HG02571 (cell line): ENCODE measurements at regions not wholly inside any gene's neighbourhood (a gene's known extent, or its start where the extent isn't known, plus 50 kb on each side); places are given as distances from the start of the nearest gene placed in this dataset.
"Not testable (repeated sequence)": the region's sequence is repeated elsewhere in the genome, so short reads cannot be mapped to it uniquely, and the experiment has no call there.

ENCODE experiments used
- ATAC-seq: cut with Tn5 transposase; IDR thresholded peaks from one replicate; pipeline ENCODE4 v1.9.1; 2021; ENCODE audit warnings: mild to moderate bottlenecking, moderate library complexity; ENCODE audit not compliant: unreplicated experiment

DNA sequence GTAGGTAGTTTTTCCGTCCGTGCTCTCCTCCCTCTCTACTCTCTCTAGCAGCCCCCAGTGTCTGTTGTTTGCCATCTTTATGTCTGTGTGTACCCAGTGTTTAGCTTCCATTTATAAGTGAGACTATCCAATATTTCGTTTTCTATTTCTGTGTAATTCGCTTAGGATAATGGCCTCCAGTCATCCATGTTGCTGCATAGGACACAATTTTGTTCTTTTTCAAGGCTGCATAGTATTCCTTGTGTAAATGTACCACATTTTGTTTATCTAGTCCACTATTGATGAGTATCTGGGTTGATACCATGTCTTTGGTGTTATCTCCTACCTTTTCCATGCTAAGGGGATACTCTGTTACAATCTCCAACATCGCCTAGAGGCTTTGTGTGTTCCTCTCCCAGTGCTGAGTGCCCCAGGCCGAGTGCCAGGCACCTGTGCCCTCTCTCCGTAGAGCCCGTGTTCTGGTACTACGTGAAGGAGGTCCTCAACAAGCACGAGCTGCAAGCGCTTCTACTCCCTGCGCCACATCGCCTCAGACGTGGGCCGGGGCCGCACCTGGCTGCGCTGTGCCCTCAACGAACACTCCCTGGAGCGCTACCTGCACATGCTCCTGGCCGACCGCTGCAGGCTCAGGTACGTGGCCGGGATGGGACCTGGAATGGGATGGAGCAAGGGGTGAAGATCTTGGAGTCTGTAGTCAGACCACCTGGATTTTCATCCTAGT, 51.0 kb downstream of the NPIPB11 start:
- not testable (repeated sequence) for ATAC-seq

- ATAC-seq: not testable (repeated sequence)
Observed at GRCh38 chr16:29354449-29354848, 52.1 kb downstream of the NPIPB11 start.

- ATAC-seq: not testable (repeated sequence)
Observed at GRCh38 chr16:29352617-29352999, 53.9 kb downstream of the NPIPB11 start.

- ATAC-seq: not testable (repeated sequence)
Observed at GRCh38 chr16:29351970-29352616, 54.4 kb downstream of the NPIPB11 start.

DNA sequence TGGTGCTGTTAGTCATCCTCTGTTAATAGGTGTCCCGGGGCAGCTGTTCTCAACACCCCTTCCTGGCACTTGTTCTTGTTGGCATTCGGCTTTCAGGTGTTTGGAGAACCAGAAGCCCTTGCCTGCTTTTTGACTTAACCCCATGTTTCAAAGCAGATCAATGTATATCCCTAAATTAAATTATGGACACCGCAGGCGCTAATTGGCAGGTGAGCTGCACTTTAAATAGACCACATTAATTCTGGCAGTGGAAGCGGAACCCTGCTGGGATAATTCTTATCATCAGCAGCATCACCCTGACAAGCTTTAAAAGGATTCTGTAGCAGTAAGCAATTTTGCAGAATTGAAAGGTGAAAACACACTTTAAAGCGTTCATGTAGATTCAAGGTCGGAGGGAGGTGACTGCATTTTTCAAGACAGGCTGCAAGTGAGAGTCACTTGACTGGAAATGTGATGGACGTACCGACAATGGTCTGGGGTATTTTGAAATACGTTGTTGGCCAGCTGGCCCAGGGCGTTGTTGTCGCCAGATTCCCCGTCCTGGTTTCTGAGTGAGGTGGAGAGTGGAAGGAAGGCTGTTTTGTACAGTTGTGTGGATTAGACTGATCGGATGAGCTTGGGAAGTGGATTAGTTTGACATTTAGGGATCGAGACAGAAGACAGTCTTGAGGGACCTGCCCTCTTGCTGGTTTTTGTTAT, 55.1 kb downstream of the NPIPB11 start:
- not testable (repeated sequence) for ATAC-seq

DNA sequence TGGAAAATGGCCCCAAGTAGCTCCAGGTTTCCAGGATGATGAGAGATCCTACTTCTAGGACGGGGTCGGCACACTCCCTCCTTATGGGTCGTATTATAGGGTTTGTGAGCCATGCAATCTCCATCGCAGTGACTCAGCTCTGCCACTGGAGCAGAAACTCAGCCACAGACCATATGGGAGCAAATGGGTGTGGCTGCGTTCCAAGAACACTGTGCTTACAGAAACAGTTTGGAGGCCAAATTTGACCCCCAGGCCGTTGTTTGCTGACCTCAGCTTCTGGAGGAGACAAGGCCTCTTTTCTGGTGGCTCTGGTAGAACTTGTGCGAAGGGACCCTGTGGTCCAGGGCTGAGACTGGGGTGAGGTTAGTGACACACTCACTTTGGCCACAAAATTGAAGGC, 56.5 kb downstream of the NPIPB11 start:
- ATAC-seq: not testable (repeated sequence)

DNA sequence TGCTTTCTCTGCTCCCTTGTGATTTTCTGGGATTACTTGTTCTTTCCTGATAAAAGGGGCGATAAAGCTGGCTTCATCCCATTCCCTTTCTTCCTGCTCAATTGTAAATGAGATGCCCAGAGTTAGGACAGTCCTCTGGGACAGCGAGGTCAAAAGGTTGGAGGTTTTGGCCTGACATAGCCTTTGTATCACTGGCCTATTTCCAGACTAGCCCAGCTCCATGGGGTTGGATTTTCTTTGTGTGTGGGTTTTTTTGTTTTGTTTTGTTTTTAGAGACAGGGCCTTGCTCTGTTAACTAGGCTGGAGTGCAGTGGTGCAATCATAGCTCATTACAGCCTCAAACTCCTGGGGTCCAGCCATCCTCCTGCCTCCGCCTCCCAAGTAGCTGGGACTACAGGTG, 57.8 kb downstream of the NPIPB11 start:
- ATAC-seq: not testable (repeated sequence)

DNA sequence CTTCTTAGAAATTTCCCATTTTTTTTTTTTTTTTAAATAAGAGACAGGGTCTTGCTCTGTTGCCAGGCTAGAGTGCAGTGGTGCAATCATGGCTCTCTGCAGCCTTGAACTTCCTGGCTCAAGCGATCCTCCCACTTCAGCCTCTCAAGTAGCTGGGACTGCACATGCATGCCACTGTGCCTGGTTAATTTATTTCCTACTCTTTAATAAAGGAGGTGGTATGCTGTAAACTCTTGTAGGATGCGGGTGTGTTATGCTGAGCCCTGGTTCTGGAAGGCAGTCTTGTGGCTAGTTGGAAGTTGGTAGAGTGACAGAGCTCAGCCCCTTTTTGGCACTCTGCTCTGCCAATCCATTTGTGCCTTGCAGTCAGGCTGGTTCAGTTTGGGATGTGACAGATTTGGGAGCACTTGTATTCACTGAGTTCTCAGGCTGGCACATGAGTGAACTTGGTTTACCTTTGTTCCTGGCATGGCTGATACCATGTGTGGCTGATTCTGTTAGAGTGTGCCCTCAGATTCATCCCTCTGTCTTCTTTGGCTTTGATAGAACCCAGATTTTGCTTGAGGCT, 58.3 kb downstream of the NPIPB11 start:
- not testable (repeated sequence) for ATAC-seq

- ATAC-seq: not testable (repeated sequence)
Observed at GRCh38 chr16:29346796-29347580, 59.5 kb downstream of the NPIPB11 start.

DNA sequence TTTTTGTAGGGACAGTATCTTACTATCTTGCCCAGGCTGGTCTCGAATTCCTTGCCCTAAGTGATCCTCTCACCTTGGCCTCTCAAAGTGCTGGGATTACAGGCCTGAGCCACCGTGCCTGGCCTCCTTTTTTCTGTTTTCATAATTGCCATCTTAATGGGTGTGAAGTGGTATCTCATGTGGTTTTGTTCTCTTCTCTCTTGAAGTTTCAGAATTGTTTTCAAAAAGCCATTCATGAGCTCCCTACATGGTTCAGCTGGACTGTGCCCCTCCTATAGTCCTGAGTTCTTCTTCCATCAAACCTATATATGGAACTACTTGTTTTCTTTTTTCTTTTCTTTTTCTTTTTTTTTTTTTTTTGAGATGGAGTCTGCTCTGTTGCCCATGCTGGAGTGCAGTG, 60.3 kb downstream of the NPIPB11 start:
- ATAC-seq: not testable (repeated sequence)

DNA sequence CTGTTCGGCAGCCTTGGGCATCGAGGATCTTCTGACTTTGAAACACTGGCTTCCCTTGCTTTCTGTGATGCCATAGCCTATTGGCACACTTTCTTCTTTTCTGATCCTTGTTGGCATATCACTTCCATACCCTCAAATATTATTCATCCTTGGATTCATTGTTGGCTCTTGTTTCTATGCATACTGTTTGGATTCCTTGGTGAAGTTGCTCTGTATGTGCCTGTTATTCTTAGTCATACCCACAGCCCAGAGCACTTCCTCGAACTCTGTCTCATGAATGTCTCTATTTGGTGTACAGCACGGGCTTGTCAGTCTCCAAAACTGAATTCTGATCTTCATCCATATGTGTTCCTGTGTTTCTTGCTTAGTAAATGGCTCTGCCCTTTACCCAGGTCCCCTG, 63.6 kb downstream of the NPIPB11 start:
- ATAC-seq: not testable (repeated sequence)

DNA sequence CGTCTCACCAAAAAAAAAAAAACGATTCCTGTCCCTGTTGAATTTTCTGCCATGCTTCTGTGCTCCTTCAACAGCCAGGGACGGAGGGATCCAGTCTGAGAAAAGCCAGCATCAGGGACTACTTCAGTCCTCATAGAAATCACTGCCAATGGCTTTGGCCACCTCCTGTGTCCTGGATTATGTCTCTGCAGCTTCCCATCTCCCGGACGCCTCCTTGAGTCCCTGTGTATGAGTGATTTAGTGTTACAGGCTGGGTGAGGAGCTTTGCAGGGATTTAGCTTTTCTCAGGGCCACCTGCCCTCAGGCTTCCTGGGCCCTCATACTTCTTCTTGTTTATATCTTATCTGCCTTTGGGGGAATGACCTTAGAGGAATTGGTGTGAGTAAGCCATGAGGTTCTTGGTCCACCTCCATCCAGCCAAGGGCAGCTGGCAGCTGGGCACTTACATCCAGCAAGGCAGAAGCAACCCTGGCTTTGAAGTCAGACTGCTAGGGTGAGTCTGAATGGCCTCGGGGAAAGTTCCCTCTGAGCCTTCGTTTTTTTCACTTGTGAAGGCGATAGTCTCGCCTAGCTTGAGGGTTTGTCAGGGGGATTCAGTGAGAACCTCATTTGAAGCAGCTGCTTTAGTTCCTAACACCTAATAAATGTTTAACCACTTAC, 65.6 kb downstream of the NPIPB11 start:
- ATAC-seq: not testable (repeated sequence)

- not testable (repeated sequence) for ATAC-seq
Observed at GRCh38 chr16:29340235-29340634, 66.3 kb downstream of the NPIPB11 start.

GRCh38 chr16:29338821-29339700, 67.5 kb downstream of the NPIPB11 start:
- peak; percentile 79 for ATAC-seq

GRCh38 chr16:29337385-29337901, 69.1 kb downstream of the NPIPB11 start:
- ATAC-seq: not testable (repeated sequence)

- not testable (repeated sequence) for ATAC-seq
Observed at GRCh38 chr16:29335549-29335846, 71.0 kb downstream of the NPIPB11 start.

DNA sequence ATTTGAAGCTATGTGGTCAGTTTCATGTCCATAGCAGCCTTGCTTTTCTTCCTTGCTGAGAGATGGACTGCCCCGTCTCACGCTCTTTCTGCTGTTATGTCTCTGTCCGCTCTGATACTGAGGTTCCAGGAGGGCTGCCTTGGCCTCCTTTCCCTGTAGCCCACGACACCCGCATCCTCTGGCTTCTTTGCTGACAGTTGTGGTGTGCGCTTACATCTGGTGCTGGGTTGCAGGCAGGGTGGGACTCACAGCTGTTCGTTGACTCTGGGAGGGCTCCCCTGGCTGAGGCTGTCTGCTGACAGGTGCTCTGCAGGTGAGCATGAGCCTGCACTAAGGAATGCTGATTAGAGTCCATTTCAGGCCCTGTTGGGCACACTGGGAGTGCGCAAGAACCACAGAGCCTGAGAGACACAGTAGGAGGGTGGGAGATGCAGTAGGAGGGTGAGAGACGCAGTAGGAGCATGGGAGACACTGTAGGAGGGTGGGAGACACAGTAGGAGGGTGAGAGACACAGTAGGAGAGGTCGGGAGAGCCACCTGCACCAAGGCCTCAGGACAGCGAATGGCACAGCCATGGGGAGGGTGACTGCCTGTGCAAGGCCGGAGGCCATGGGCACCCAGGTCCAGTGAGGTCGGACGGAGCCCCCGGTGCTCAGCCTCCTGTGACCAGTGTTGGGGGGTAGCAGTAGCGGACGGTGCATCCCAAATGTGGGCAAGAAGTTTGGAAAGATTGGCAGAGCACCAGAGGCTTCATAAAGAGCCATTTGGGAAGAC, 71.5 kb downstream of the NPIPB11 start:
- ATAC-seq: not testable (repeated sequence)

GRCh38 chr16:29333492-29334097, 72.9 kb downstream of the NPIPB11 start:
- ATAC-seq: not testable (repeated sequence)
